ENCODE measurements at regions not wholly inside any gene's neighbourhood (a gene's known extent, or its start where the extent isn't known, plus 50 kb on each side); places are given as distances from the start of the nearest gene placed in this dataset.

DNA sequence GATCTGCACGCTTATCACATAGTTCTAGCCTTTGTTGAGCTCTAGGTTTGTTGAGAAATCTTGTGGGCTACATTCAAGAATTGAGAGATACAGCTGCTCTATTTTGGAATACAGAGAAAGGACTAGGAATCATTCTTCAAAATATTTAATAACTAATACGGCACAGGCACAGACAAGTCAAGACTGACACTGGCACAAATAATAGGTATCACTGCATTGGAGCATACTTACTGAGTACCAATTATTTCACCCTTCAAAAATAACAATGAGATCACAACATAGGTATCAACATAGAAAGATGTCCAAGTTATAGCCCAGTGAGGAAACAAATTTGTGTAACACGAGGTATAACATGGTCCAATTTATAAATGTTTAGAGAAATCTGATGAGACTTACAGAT is 133.7 kb upstream of the TSC22D2 start:
- Histone ChIP-seq H3K27me3 (ENCODE audit: insufficient read depth, low read length) (no peaks in the 10 kb centered on the region), H3K9ac (ENCODE audit: extremely low read depth, insufficient read length, low read length) (no peak overlapping the region), H3K4ac (ENCODE audit: low read depth, low read length) (no peak overlapping the region), H3K9me3 (ENCODE audit: control insufficient read depth, low read depth, low read length) (no peaks in the 10 kb centered on the region), H3K27ac (ENCODE audit: insufficient read length, low read depth, low read length) (no peak overlapping the region), H3K4me2 (ENCODE audit: insufficient read depth, insufficient read length, low read length) (no peak overlapping the region), H2BK20ac (ENCODE audit: low read depth, low read length, poor library complexity, severe bottlenecking) (no peak overlapping the region), H4K20me1 (ENCODE audit: control insufficient read depth, insufficient read depth, insufficient read length) (no peaks in the 10 kb centered on the region), H2AK5ac (ENCODE audit: insufficient read length, low read length) (no peak overlapping the region), H2BK15ac (ENCODE audit: low read depth, low read length) (no peak overlapping the region), H3T11ph (ENCODE audit: low read length) (no peak overlapping the region), H3K4me1 (ENCODE audit: insufficient read depth, low read length) (no peaks in the 10 kb centered on the region), H2BK120ac (ENCODE audit: low read depth, low read length, poor library complexity, severe bottlenecking) (no peak overlapping the region), H4K91ac (ENCODE audit: insufficient read length, low read depth, low read length) (no peak overlapping the region), H3K14ac (ENCODE audit: insufficient read depth, low read length) (no peak overlapping the region), H3K23ac (ENCODE audit: insufficient read length, low read depth, low read length) (no peak overlapping the region), H2BK5ac (ENCODE audit: insufficient read length, low read length) (no peak overlapping the region), H3K79me2 (ENCODE audit: insufficient read depth, low read length) (no peaks in the 10 kb centered on the region), H2BK12ac (ENCODE audit: insufficient read length, low read depth, low read length) (no peak overlapping the region), H2AFZ (ENCODE audit: low read length) (no peak overlapping the region), H4K8ac (replicated peaks; ENCODE audit: insufficient read length, low read depth, low read length) (no peak overlapping the region), H3K56ac (ENCODE audit: insufficient read length, low read depth, low read length) (no peak overlapping the region), H4K5ac (ENCODE audit: insufficient read length, low read depth, low read length) (no peak overlapping the region), H3K79me1 (ENCODE audit: insufficient read depth, low read depth, low read length, poor library complexity, severe bottlenecking) (no peaks in the 10 kb centered on the region), H3K18ac (ENCODE audit: insufficient read length, low read depth, low read length) (no peak overlapping the region), H3K23me2 (ENCODE audit: insufficient read length, low read depth, low read length, poor library complexity, severe bottlenecking) (no peaks in the 10 kb centered on the region)
- Mint-ChIP-seq H3K9me3 (no peaks in the 10 kb centered on the region), H3K27ac (no peak overlapping the region), H3K4me1 (peaks cover 0 to 11% of the 10 kb centered on the region in 2 experiments; a peak in 2 of 4 replicates), H3K4me3 (no peak overlapping the region), H3K27me3 (ENCODE audit: low read depth) (peaks cover 2% of the 10 kb centered on the region; the same call in 1 of the 2 replicates), H3K36me3 (ENCODE audit: insufficient read depth in 1 of 3, low read depth in 3 of 3) (no peaks in the 10 kb centered on the region)
- WGBS (ENCODE audit: extremely low coverage, insufficient read length, low lambda C conversion rate), result no CpG with 5 or more reads among the region's 3 CpGs
- DNase-seq, result no peak
- TF ChIP-seq, protein P1, sequence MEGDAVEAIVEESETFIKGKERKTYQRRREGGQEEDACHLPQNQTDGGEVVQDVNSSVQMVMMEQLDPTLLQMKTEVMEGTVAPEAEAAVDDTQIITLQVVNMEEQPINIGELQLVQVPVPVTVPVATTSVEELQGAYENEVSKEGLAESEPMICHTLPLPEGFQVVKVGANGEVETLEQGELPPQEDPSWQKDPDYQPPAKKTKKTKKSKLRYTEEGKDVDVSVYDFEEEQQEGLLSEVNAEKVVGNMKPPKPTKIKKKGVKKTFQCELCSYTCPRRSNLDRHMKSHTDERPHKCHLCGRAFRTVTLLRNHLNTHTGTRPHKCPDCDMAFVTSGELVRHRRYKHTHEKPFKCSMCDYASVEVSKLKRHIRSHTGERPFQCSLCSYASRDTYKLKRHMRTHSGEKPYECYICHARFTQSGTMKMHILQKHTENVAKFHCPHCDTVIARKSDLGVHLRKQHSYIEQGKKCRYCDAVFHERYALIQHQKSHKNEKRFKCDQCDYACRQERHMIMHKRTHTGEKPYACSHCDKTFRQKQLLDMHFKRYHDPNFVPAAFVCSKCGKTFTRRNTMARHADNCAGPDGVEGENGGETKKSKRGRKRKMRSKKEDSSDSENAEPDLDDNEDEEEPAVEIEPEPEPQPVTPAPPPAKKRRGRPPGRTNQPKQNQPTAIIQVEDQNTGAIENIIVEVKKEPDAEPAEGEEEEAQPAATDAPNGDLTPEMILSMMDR (conservative IDR thresholded peaks at IDR 0.05), result no peak
